ENCODE measurements at regions not wholly inside any gene's neighbourhood (a gene's known extent, or its start where the extent isn't known, plus 50 kb on each side); places are given as distances from the start of the nearest gene placed in this dataset.

GRCh38 chr10:121182219-121182618, 331.1 kb downstream of the WDR11 start:
- H3K36me3 ChIP-seq (ENCODE audit: control insufficient read depth, insufficient read depth, low read length), result no peaks in the 10 kb centered on the region
- no TSS peak for BruUV-seq (replicated peaks)
- no peak overlapping the region for H3K4me3 Mint-ChIP-seq (ENCODE audit: unreplicated experiment)
- POLR2A ChIA-PET, result no interaction called here
- H3K9me3 Mint-ChIP-seq (ENCODE audit: unreplicated experiment), result no peaks in the 10 kb centered on the region
- CTCF ChIA-PET, result no interaction called here
- H3K27me3 ChIP-seq (replicated peaks; ENCODE audit: control insufficient read depth, insufficient read depth, low read length), result no peaks in the 10 kb centered on the region
- no peak overlapping the region for H3K4me3 ChIP-seq (ENCODE audit: low read depth, low read length)
- H3K27me3 Mint-ChIP-seq (ENCODE audit: insufficient read depth, unreplicated experiment), result no peaks in the 10 kb centered on the region
- peaks cover 17% of the 10 kb centered on the region for H3K4me1 ChIP-seq
- H3K27ac Mint-ChIP-seq (ENCODE audit: unreplicated experiment), result no peak overlapping the region
- no peaks in the 10 kb centered on the region for H3K9me3 ChIP-seq
- H3K36me3 Mint-ChIP-seq (ENCODE audit: insufficient read depth, unreplicated experiment), result no peaks in the 10 kb centered on the region
- TF ChIP-seq CTCF (IDR thresholded peaks at IDR 0.05; ENCODE audit: insufficient read depth in 1 of 2, low read depth in 1 of 2, low read length in 1 of 2, severe bottlenecking in 1 of 2, unreplicated experiment in 1 of 2), result no peak
- H3K4me1 Mint-ChIP-seq (ENCODE audit: low read depth, unreplicated experiment), result peaks cover 11% of the 10 kb centered on the region
- intact Hi-C loops (cut with micrococcal nuclease; ENCODE audit: unreplicated experiment), result loop anchor here (10.0 kb wide), 4 partner anchors 123 to 553 kb away; partner anchors contain the start of gene FGFR2
- no peak for DNase-seq

DNA sequence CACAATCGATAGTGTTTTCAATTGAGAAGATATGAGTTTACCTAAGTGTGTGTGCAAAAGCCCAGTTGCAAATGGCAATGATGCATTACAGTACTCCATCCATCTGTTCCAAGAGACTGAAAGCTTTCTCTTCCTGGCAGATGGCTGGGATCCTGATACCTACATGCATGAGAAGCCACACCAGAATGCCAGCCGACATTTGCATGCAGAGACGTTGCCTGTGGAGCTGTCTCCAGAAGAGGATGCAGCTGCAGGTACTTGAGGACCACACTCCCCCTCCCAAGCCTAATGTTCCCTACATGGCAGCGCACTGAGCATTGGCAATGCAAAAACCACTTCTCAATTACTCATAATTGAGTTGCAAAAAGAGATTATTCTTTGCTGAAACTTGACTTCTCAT, 332.1 kb downstream of the WDR11 start:
- Histone ChIP-seq H3K9me3 (no peaks in the 10 kb centered on the region), H3K4me3 (ENCODE audit: low read depth, low read length) (no peak overlapping the region), H3K36me3 (ENCODE audit: control insufficient read depth, insufficient read depth, low read length) (no peaks in the 10 kb centered on the region), H3K27me3 (replicated peaks; ENCODE audit: control insufficient read depth, insufficient read depth, low read length) (no peaks in the 10 kb centered on the region), H3K4me1 (peaks cover 26% of the 10 kb centered on the region)
- TF ChIP-seq CTCF (IDR thresholded peaks at IDR 0.05; ENCODE audit: insufficient read depth in 1 of 2, low read depth in 1 of 2, low read length in 1 of 2, severe bottlenecking in 1 of 2, unreplicated experiment in 1 of 2), result no peak
- CTCF ChIA-PET, result no interaction called here
- Mint-ChIP-seq H3K4me1 (ENCODE audit: low read depth, unreplicated experiment) (peaks cover 21% of the 10 kb centered on the region), H3K27ac (ENCODE audit: unreplicated experiment) (no peak overlapping the region), H3K9me3 (ENCODE audit: unreplicated experiment) (no peaks in the 10 kb centered on the region), H3K4me3 (ENCODE audit: unreplicated experiment) (no peak overlapping the region), H3K36me3 (ENCODE audit: insufficient read depth, unreplicated experiment) (peaks cover 5% of the 10 kb centered on the region), H3K27me3 (ENCODE audit: insufficient read depth, unreplicated experiment) (no peaks in the 10 kb centered on the region)
- no TSS peak for BruUV-seq (replicated peaks)
- POLR2A ChIA-PET, result no interaction called here
- DNase-seq, result no peak
- intact Hi-C loops (cut with micrococcal nuclease; ENCODE audit: unreplicated experiment), result loop anchor here (10.0 kb wide), 4 partner anchors 122 to 552 kb away; partner anchors contain the start of gene FGFR2

DNA sequence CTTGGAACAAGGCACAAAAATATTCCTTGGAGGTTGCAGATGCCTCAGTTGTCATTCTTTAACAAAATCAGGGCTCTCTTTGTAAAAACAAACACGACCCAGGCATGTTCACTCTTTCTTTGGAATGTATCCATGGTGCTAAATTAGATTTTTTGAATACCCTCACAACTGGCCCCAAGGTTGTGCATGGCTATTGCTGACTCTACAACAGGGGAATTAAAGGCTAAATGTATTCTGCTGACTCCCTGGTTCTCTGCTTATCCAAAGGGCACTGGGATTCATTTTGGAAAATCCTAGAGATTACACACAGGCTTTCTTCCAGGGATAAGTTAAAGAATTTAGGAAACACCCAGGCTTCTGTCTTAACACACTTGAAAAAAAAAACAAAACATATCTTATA, 332.5 kb downstream of the WDR11 start:
- Mint-ChIP-seq H3K4me1 (ENCODE audit: low read depth, unreplicated experiment) (peaks cover 22% of the 10 kb centered on the region), H3K36me3 (ENCODE audit: insufficient read depth, unreplicated experiment) (peaks cover 6% of the 10 kb centered on the region), H3K4me3 (ENCODE audit: unreplicated experiment) (no peak overlapping the region), H3K27ac (ENCODE audit: unreplicated experiment) (no peak overlapping the region), H3K9me3 (ENCODE audit: unreplicated experiment) (no peaks in the 10 kb centered on the region), H3K27me3 (ENCODE audit: insufficient read depth, unreplicated experiment) (no peaks in the 10 kb centered on the region)
- Histone ChIP-seq H3K9me3 (no peaks in the 10 kb centered on the region), H3K4me3 (ENCODE audit: low read depth, low read length) (no peak overlapping the region), H3K27me3 (replicated peaks; ENCODE audit: control insufficient read depth, insufficient read depth, low read length) (no peaks in the 10 kb centered on the region), H3K4me1 (peaks cover 26% of the 10 kb centered on the region), H3K36me3 (ENCODE audit: control insufficient read depth, insufficient read depth, low read length) (no peaks in the 10 kb centered on the region)
- ChIA-PET CTCF (no interaction called here), POLR2A (no interaction called here)
- no peak for TF ChIP-seq CTCF (IDR thresholded peaks at IDR 0.05; ENCODE audit: insufficient read depth in 1 of 2, low read depth in 1 of 2, low read length in 1 of 2, severe bottlenecking in 1 of 2, unreplicated experiment in 1 of 2)
- no TSS peak for BruUV-seq (replicated peaks)
- intact Hi-C loops (cut with micrococcal nuclease; ENCODE audit: unreplicated experiment), result loop anchor here (10.0 kb wide), 4 partner anchors 121 to 551 kb away; partner anchors contain the start of gene FGFR2
- DNase-seq, result no peak
